SK-N-SH (cell line): ENCODE measurements at regions not wholly inside any gene's neighbourhood (a gene's known extent, or its start where the extent isn't known, plus 50 kb on each side); places are given as distances from the start of the nearest gene placed in this dataset.
A peak's percentile ranks its signal among the peaks of the same experiment; 100 is the strongest.

Source experiments
- CTCF ChIA-PET: fragments of 300-600, 350-600 bp; formaldehyde crosslinking; extraction: SDS; loops from one replicate; lab custom pipeline; 2021; lab: Yijun Ruan, JAX
- POLR2A ChIA-PET: fragments of 350-600 bp; sonication (Branson Sonifier 250); formaldehyde crosslinking; extraction: SDS; loops from one replicate; lab custom pipeline; 2020; ENCODE audit warnings: antibody characterized with exemption, inconsistent platforms; lab: Yijun Ruan, JAX
- DNase-seq: peaks from one replicate; pipeline ENCODE4 v3.0.0; 2012
- H2AFZ ChIP-seq: fragments of 200-600 bp; sonication (generic); 2 replicates; pipeline ENCODE4 v1.8.1; 2016; ENCODE audit warnings: antibody characterized with exemption, mild to moderate bottlenecking, low read depth
- H3F3A ChIP-seq: fragments of 200-600 bp; sonication (generic); replicated peaks from 2 replicates; pipeline ENCODE3; 2016; ENCODE audit warnings: antibody characterized with exemption, mild to moderate bottlenecking; ENCODE audit not compliant: insufficient read depth
- H3K27ac ChIP-seq, 2 experiments: fragments of 200-500 bp in 1 of 2; fragments of 200-600 bp in 1 of 2; sonication (Bioruptor generic) in 1 of 2; sonication (generic), shearing (Covaris generic) in 1 of 2; 2 replicates each; pipeline versions ENCODE4 v1.5.1 to v1.6.1; 2014 to 2016; ENCODE audit warnings: low read depth in 2 of 2, inconsistent platforms in 1 of 2, low read length in 1 of 2, mild to moderate bottlenecking in 1 of 2, mixed read lengths in 1 of 2
- H3K27me3 ChIP-seq: fragments of 200-600 bp; sonication (generic), shearing (Covaris generic); 2 replicates; pipeline ENCODE4 v1.6.1; 2016; ENCODE audit warnings: mixed run types; ENCODE audit not compliant: insufficient read depth
- H3K36me3 ChIP-seq, 2 experiments: fragments of 200-500 bp in 1 of 2; fragments of 200-600 bp in 1 of 2; sonication (Bioruptor generic) in 1 of 2; sonication (generic) in 1 of 2; replicated peaks in 1 of 2; 2 replicates each; pipeline versions ENCODE3 to v1.5.1; 2014 to 2016; ENCODE audit warnings: low read length in 1 of 2, mild to moderate bottlenecking in 1 of 2; ENCODE audit not compliant: insufficient read depth in 2 of 2, control insufficient read depth in 1 of 2
- H3K4me1 ChIP-seq, 2 experiments: fragments of 200-500 bp in 1 of 2; fragments of 200-600 bp in 1 of 2; sonication (Bioruptor generic) in 1 of 2; sonication (generic), shearing (Covaris generic) in 1 of 2; 2 replicates each; pipeline versions ENCODE4 v1.5.1 to v1.6.1; 2014 to 2016; ENCODE audit warnings: low read depth in 1 of 2, low read length in 1 of 2, mixed run types in 1 of 2; ENCODE audit not compliant: insufficient read depth in 2 of 2, control insufficient read depth in 1 of 2
- H3K4me2 ChIP-seq: fragments of 200-600 bp; sonication (generic), shearing (Covaris generic); 2 replicates; pipeline ENCODE4 v1.6.1; 2017; ENCODE audit warnings: mixed run types
- H3K4me3 ChIP-seq, 2 experiments: fragments of 200-500 bp in 1 of 2; fragments of 200-600 bp in 1 of 2; sonication (Bioruptor generic) in 1 of 2; sonication (generic), shearing (Covaris generic) in 1 of 2; 2 replicates each; pipeline versions ENCODE4 v1.5.1 to v1.8.1; 2014 to 2016; ENCODE audit warnings: low read depth in 2 of 2, inconsistent platforms in 1 of 2, low read length in 1 of 2, mild to moderate bottlenecking in 1 of 2, mixed read lengths in 1 of 2, moderate library complexity in 1 of 2
- H3K79me2 ChIP-seq: fragments of 200-600 bp; sonication (generic); 2 replicates; pipeline ENCODE4 v1.8.1; 2017; ENCODE audit warnings: mild to moderate bottlenecking; ENCODE audit not compliant: insufficient read depth
- H3K9ac ChIP-seq: fragments of 200-600 bp; sonication (generic); 2 replicates; pipeline ENCODE4 v1.6.1; 2017; ENCODE audit warnings: mixed run types
- H3K9me2 ChIP-seq: fragments of 200-600 bp; sonication (generic); 2 replicates; pipeline ENCODE4 v1.6.1; 2017; ENCODE audit warnings: mixed run types
- H3K9me3 ChIP-seq: fragments of 200-600 bp; sonication (generic); 2 replicates; pipeline ENCODE4 v1.6.1; 2017; ENCODE audit warnings: mixed run types, mild to moderate bottlenecking, moderate library complexity
- H4K20me1 ChIP-seq: fragments of 200-600 bp; sonication (generic); 2 replicates; pipeline ENCODE4 v1.6.1; 2017; ENCODE audit warnings: mild to moderate bottlenecking, mixed run types; ENCODE audit not compliant: insufficient read depth
- ELF1 ChIP-seq: IDR thresholded peaks from 2 replicates; pipeline ENCODE4 v1.4.0; 2012
- EP300 ChIP-seq, 2 experiments: IDR thresholded peaks; 2 replicates each; pipeline versions ENCODE4 v1.4.0 to v1.6.1; 2012; ENCODE audit warnings: borderline replicate concordance in 1 of 2, low read depth in 1 of 2, low read length in 1 of 2
- EZH2phosphoT487 ChIP-seq: fragments of 200-600 bp; sonication (generic); IDR thresholded peaks from 2 replicates; pipeline ENCODE4 v1.6.1; 2017; ENCODE audit warnings: low read depth, mixed run types, mild to moderate bottlenecking, antibody characterized with exemption, moderate library complexity, borderline replicate concordance
- FOSL2 ChIP-seq: IDR thresholded peaks from 2 replicates; pipeline ENCODE4 v1.4.0; 2012; ENCODE audit warnings: low read depth, mild to moderate bottlenecking, moderate library complexity, borderline replicate concordance
- FOXM1 ChIP-seq: IDR thresholded peaks from 2 replicates; pipeline ENCODE4 v1.4.0; 2012; ENCODE audit warnings: low read depth, mild to moderate bottlenecking
- GABPA ChIP-seq: IDR thresholded peaks from 2 replicates; pipeline ENCODE4 v1.4.0; 2012; ENCODE audit warnings: low read depth, mild to moderate bottlenecking
- GATA2 ChIP-seq: sonication (generic); formaldehyde crosslinking; IDR thresholded peaks from 2 replicates; pipeline ENCODE4 v1.5.0; 2020; ENCODE audit warnings: mild to moderate bottlenecking, missing genetic modification reagents
- MEF2A ChIP-seq: IDR thresholded peaks from 2 replicates; pipeline ENCODE4 v1.4.0; 2012; ENCODE audit warnings: low read depth, borderline replicate concordance
- MXI1 ChIP-seq: IDR thresholded peaks from 2 replicates; pipeline ENCODE4 v1.6.1; 2012; ENCODE audit warnings: mild to moderate bottlenecking, low read depth, low read length, improper control_type of control experiment
- NFIC ChIP-seq: IDR thresholded peaks from 2 replicates; pipeline ENCODE4 v1.4.0; 2012; ENCODE audit warnings: borderline replicate concordance
- NRF1 ChIP-seq: IDR thresholded peaks from 2 replicates; pipeline ENCODE4 v1.6.1; 2012; ENCODE audit warnings: low read depth, mild to moderate bottlenecking, low read length
- RAD21 ChIP-seq: IDR thresholded peaks from 2 replicates; pipeline ENCODE4 v1.6.1; 2012; ENCODE audit warnings: mild to moderate bottlenecking, low read length
- RCOR1 ChIP-seq: fragments of 150-350 bp; IDR thresholded peaks from 2 replicates; pipeline ENCODE4 v1.6.1; 2017; ENCODE audit warnings: antibody characterized with exemption, low read length
- RFX5 ChIP-seq: IDR thresholded peaks from 2 replicates; pipeline ENCODE4 v1.6.1; 2012; ENCODE audit warnings: mild to moderate bottlenecking, improper control_type of control experiment, low read length
- RXRA ChIP-seq: IDR thresholded peaks from 2 replicates; pipeline ENCODE4 v1.4.0; 2012; ENCODE audit warnings: low read depth, mild to moderate bottlenecking, borderline replicate concordance
- SIN3A ChIP-seq: IDR thresholded peaks from 2 replicates; pipeline ENCODE4 v1.6.1; 2012; ENCODE audit warnings: low read depth, mild to moderate bottlenecking, low read length, moderate library complexity, borderline replicate concordance
- SMC3 ChIP-seq: IDR thresholded peaks from 2 replicates; pipeline ENCODE4 v1.6.1; 2012; ENCODE audit warnings: low read depth, low read length, improper control_type of control experiment
- TAF1 ChIP-seq: IDR thresholded peaks from 2 replicates; pipeline ENCODE4 v1.6.1; 2012; ENCODE audit warnings: low read depth, mild to moderate bottlenecking, low read length, moderate library complexity, borderline replicate concordance
- TCF12 ChIP-seq: IDR thresholded peaks from 2 replicates; pipeline ENCODE4 v1.4.0; 2012
- TEAD4 ChIP-seq: IDR thresholded peaks from 2 replicates; pipeline ENCODE4 v1.4.0; 2012; ENCODE audit warnings: mild to moderate bottlenecking, borderline replicate concordance; ENCODE audit not compliant: insufficient read depth
- YY1 ChIP-seq: IDR thresholded peaks from 2 replicates; pipeline ENCODE4 v1.4.0; 2012; ENCODE audit warnings: low read depth, mild to moderate bottlenecking
- WGBS: methylation state at CpG from one replicate; pipeline ENCODE4 v1.1.6; 2017; ENCODE audit warnings: low lambda C conversion rate; 5-methylcytosine and 5-hydroxymethylcytosine counted together
- TF ChIP-seq, protein P1 (sequence below): IDR thresholded peaks from 2 replicates; pipeline ENCODE4 v1.6.1; 2012; ENCODE audit warnings: mild to moderate bottlenecking, low read depth, low read length, moderate library complexity
- TF ChIP-seq, protein P2 (sequence below): fragments of 200-600 bp; sonication (generic); IDR thresholded peaks from 2 replicates; pipeline ENCODE4 v1.6.1; 2017; ENCODE audit warnings: antibody characterized with exemption, mild to moderate bottlenecking, moderate library complexity
- TF ChIP-seq, protein P3 (sequence below): fragments of 150-350 bp; IDR thresholded peaks from 2 replicates; pipeline ENCODE4 v1.6.1; 2016; ENCODE audit warnings: mild to moderate bottlenecking, low read depth, low read length
- TF ChIP-seq, protein P4 (sequence below): IDR thresholded peaks from 2 replicates; pipeline ENCODE4 v1.4.0; 2012; ENCODE audit warnings: low read depth, borderline replicate concordance
- TF ChIP-seq, protein P5 (sequence below): IDR thresholded peaks from 2 replicates; pipeline ENCODE4; 2012

DNA sequence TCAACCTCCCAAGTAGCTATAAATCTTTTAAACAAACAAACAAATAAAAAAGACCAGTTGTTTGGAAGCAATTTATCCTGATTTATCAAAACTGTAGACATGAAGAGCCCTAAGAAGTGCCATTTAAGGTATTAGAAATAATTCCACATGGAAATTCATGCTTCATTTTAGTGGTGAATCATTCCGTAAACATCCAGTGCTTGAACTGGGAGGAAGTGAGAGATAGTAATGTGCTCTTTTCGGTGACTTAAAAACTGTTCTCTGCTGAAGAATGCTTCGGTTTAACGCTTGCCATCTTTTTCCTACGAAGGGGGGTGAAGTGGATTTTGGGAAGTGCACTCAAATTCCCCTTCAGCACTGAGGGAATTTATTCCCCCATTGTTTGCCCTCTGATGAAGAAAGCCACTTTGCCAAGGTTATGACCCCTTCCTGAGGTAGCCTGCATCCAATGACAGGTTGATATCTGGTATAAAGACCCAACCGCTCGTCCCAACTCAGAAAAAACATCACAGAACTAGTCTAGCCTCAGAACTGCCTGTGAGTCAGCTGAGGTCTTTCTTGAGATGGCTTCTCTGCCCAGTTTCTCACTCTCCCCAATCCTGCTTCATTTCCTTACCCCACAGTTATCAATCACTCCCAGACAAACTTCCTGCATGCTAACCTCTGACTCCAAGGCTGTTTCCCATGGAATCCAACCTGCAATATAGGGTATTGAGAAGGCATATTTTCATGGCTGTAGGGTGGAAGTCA lies 244.1 kb downstream of the AEBP2 start:
- peaks cover 14% of the 10 kb centered on the region for H3F3A ChIP-seq
- H3K27me3 ChIP-seq = no peaks in the 10 kb centered on the region
- no peaks in the 10 kb centered on the region for H3K9me3 ChIP-seq
- DNase-seq = no peak
- H2AFZ ChIP-seq = peak overlapping the region; percentile 73
- no peaks in the 10 kb centered on the region for H3K36me3 ChIP-seq
- no peaks in the 10 kb centered on the region for H3K79me2 ChIP-seq
- peak overlapping the region; percentile 77 to 93; a peak in 3 of 4 replicates for H3K27ac ChIP-seq
- ChIA-PET CTCF (no interaction called here), POLR2A (no interaction called here)
- peak overlapping the region; percentile 68 for H3K4me2 ChIP-seq
- peak overlapping the region in 1 of 2 experiments; percentile 25; a peak in 1 of 4 replicates for H3K4me3 ChIP-seq
- WGBS = 35% methylated on average over 7 of the region's 7 CpGs
- H3K9me2 ChIP-seq = no peaks in the 10 kb centered on the region
- peak overlapping the region; percentile 66 for H3K9ac ChIP-seq
- H4K20me1 ChIP-seq = no peaks in the 10 kb centered on the region
- H3K4me1 ChIP-seq = peaks cover 0 to 14% of the 10 kb centered on the region in 2 experiments; a peak in 2 of 4 replicates
- TF ChIP-seq EP300 (IDR thresholded peaks at IDR 0.05; ENCODE audit: borderline replicate concordance in 1 of 2, low read depth in 1 of 2, low read length in 1 of 2) (peak in 1 of 2 experiments; percentile 26; a peak in 1 of 4 replicates), TAF1 (no peak), MEF2A (no peak), ELF1 (0 out of 2 replicates have a peak, but pooled peaks have one; percentile 19), SIN3A (no peak), YY1 (no peak), FOXM1 (no peak), NRF1 (no peak), RFX5 (no peak), RXRA (peak; percentile 49; the same call in 1 of the 2 replicates), TEAD4 (no peak), GABPA (no peak), SMC3 (no peak), GATA2 (no peak), FOSL2 (peak; percentile 61; the same call in 1 of the 2 replicates), TCF12 (peak; percentile 57), RCOR1 (no peak), MXI1 (no peak), NFIC (no peak), EZH2phosphoT487 (no peak), RAD21 (no peak)
- TF ChIP-seq, protein P1, sequence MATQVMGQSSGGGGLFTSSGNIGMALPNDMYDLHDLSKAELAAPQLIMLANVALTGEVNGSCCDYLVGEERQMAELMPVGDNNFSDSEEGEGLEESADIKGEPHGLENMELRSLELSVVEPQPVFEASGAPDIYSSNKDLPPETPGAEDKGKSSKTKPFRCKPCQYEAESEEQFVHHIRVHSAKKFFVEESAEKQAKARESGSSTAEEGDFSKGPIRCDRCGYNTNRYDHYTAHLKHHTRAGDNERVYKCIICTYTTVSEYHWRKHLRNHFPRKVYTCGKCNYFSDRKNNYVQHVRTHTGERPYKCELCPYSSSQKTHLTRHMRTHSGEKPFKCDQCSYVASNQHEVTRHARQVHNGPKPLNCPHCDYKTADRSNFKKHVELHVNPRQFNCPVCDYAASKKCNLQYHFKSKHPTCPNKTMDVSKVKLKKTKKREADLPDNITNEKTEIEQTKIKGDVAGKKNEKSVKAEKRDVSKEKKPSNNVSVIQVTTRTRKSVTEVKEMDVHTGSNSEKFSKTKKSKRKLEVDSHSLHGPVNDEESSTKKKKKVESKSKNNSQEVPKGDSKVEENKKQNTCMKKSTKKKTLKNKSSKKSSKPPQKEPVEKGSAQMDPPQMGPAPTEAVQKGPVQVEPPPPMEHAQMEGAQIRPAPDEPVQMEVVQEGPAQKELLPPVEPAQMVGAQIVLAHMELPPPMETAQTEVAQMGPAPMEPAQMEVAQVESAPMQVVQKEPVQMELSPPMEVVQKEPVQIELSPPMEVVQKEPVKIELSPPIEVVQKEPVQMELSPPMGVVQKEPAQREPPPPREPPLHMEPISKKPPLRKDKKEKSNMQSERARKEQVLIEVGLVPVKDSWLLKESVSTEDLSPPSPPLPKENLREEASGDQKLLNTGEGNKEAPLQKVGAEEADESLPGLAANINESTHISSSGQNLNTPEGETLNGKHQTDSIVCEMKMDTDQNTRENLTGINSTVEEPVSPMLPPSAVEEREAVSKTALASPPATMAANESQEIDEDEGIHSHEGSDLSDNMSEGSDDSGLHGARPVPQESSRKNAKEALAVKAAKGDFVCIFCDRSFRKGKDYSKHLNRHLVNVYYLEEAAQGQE = no peak
- TF ChIP-seq, protein P2, sequence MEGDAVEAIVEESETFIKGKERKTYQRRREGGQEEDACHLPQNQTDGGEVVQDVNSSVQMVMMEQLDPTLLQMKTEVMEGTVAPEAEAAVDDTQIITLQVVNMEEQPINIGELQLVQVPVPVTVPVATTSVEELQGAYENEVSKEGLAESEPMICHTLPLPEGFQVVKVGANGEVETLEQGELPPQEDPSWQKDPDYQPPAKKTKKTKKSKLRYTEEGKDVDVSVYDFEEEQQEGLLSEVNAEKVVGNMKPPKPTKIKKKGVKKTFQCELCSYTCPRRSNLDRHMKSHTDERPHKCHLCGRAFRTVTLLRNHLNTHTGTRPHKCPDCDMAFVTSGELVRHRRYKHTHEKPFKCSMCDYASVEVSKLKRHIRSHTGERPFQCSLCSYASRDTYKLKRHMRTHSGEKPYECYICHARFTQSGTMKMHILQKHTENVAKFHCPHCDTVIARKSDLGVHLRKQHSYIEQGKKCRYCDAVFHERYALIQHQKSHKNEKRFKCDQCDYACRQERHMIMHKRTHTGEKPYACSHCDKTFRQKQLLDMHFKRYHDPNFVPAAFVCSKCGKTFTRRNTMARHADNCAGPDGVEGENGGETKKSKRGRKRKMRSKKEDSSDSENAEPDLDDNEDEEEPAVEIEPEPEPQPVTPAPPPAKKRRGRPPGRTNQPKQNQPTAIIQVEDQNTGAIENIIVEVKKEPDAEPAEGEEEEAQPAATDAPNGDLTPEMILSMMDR = no peak
- TF ChIP-seq, protein P3, sequence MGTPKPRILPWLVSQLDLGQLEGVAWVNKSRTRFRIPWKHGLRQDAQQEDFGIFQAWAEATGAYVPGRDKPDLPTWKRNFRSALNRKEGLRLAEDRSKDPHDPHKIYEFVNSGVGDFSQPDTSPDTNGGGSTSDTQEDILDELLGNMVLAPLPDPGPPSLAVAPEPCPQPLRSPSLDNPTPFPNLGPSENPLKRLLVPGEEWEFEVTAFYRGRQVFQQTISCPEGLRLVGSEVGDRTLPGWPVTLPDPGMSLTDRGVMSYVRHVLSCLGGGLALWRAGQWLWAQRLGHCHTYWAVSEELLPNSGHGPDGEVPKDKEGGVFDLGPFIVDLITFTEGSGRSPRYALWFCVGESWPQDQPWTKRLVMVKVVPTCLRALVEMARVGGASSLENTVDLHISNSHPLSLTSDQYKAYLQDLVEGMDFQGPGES = no peak
- TF ChIP-seq, protein P4, sequence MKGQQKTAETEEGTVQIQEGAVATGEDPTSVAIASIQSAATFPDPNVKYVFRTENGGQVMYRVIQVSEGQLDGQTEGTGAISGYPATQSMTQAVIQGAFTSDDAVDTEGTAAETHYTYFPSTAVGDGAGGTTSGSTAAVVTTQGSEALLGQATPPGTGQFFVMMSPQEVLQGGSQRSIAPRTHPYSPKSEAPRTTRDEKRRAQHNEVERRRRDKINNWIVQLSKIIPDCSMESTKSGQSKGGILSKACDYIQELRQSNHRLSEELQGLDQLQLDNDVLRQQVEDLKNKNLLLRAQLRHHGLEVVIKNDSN = no peak
- TF ChIP-seq, protein P5, sequence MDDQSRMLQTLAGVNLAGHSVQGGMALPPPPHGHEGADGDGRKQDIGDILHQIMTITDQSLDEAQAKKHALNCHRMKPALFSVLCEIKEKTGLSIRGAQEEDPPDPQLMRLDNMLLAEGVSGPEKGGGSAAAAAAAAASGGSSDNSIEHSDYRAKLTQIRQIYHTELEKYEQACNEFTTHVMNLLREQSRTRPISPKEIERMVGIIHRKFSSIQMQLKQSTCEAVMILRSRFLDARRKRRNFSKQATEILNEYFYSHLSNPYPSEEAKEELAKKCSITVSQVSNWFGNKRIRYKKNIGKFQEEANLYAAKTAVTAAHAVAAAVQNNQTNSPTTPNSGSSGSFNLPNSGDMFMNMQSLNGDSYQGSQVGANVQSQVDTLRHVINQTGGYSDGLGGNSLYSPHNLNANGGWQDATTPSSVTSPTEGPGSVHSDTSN = peak; percentile 79
